ENCODE measurements at regions not wholly inside any gene's neighbourhood (a gene's known extent, or its start where the extent isn't known, plus 50 kb on each side); places are given as distances from the start of the nearest gene placed in this dataset.
"Not testable (repeated sequence)": the region's sequence is repeated elsewhere in the genome, so short reads cannot be mapped to it uniquely, and the experiment has no call there.

DNA sequence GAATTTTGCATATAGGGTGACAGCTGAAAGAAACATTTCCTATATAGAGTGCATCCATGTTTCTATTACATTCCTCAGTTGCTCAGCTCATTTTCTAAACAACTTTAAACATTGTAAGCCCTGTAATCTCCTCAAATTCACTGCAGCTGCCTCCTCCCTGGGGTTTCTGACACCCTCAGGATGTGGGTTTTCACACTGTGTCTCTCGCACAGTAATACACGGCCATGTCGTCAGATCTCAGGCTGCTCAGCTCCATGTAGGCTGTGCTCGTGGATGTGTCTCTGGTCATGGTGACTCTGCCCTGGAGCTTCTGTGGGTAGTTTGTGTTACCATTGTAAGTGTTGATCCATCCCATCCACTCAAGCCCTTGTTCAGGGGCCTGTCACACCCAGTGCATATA, 569.0 kb downstream of the GOLGA6L6 start:
- not testable (repeated sequence) for DNase-seq; H3K27me3 ChIP-seq (ENCODE audit: control insufficient read depth, insufficient read depth, low read length); H3K4me1 ChIP-seq (ENCODE audit: control insufficient read depth, insufficient read depth, low read length); H3K36me3 ChIP-seq (ENCODE audit: control insufficient read depth, insufficient read depth, low read length); H3K4me3 ChIP-seq (ENCODE audit: low read length); H3K27ac ChIP-seq (ENCODE audit: low read length); H3K9me3 ChIP-seq (ENCODE audit: control insufficient read depth, low read depth, low read length)
- WGBS (ENCODE audit: insufficient coverage, low lambda C conversion rate): no CpG with 5 or more reads among the region's 4 CpGs

GRCh38 chr15:19965574-19965973, 576.0 kb downstream of the GOLGA6L6 start:
- not testable (repeated sequence) for DNase-seq; H3K4me1 ChIP-seq (ENCODE audit: control insufficient read depth, insufficient read depth, low read length); H3K36me3 ChIP-seq (ENCODE audit: control insufficient read depth, insufficient read depth, low read length); H3K27ac ChIP-seq (ENCODE audit: low read length); H3K27me3 ChIP-seq (ENCODE audit: control insufficient read depth, insufficient read depth, low read length); H3K9me3 ChIP-seq (ENCODE audit: control insufficient read depth, low read depth, low read length); H3K4me3 ChIP-seq (ENCODE audit: low read length)

GRCh38 chr15:19964480-19964879, 577.1 kb downstream of the GOLGA6L6 start:
- not testable (repeated sequence) for H3K4me3 ChIP-seq (ENCODE audit: low read length); H3K27ac ChIP-seq (ENCODE audit: low read length); H3K27me3 ChIP-seq (ENCODE audit: control insufficient read depth, insufficient read depth, low read length); H3K4me1 ChIP-seq (ENCODE audit: control insufficient read depth, insufficient read depth, low read length); DNase-seq; H3K9me3 ChIP-seq (ENCODE audit: control insufficient read depth, low read depth, low read length); H3K36me3 ChIP-seq (ENCODE audit: control insufficient read depth, insufficient read depth, low read length)
- no CpG with 5 or more reads among the region's 1 CpG for WGBS (ENCODE audit: insufficient coverage, low lambda C conversion rate)

DNA sequence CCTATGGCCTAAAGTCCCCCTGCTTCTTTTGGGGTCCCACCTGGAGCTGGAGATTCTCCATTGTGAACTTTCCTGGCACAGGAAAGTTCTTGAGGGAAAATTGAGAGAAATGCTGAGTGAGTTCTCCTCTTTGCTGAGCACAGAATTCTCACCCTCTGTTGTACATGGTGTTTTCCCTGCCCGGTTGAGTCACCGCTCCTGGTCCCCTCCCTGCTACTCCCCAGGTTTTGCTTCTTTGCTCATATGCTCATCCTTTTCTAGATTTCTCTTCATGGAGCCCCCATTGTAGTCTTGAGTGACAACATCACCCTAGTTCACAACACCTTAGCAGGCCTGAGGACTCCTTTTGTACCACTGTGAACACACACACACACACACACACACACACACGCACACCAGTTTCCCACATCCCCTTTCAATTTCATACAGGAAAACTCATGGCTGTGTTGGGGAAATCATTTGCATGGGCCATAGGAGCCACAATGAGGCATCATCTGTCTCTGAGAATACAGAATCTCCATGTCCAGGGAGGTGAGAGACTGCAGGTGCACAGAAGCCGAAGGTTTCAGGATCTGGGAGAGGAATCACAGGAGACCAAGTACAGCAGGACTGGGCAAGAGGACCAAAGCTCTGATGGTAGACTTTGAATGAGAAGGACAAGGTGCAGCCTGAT, 585.3 kb downstream of the GOLGA6L6 start:
- no peak for DNase-seq
- H3K27me3 ChIP-seq (ENCODE audit: control insufficient read depth, insufficient read depth, low read length): no peaks in the 10 kb centered on the region
- 63% methylated on average over 2 of the region's 4 CpGs for WGBS (ENCODE audit: insufficient coverage, low lambda C conversion rate)
- peaks cover 3% of the 10 kb centered on the region for H3K9me3 ChIP-seq (ENCODE audit: control insufficient read depth, low read depth, low read length)
- H3K4me1 ChIP-seq (ENCODE audit: control insufficient read depth, insufficient read depth, low read length): no peaks in the 10 kb centered on the region
- H3K36me3 ChIP-seq (ENCODE audit: control insufficient read depth, insufficient read depth, low read length): no peaks in the 10 kb centered on the region
- H3K4me3 ChIP-seq (ENCODE audit: low read length): no peak overlapping the region
- no peak overlapping the region for H3K27ac ChIP-seq (ENCODE audit: low read length)

- Histone ChIP-seq H3K27ac (ENCODE audit: low read length) (no peak overlapping the region), H3K9me3 (ENCODE audit: control insufficient read depth, low read depth, low read length) (peaks cover 12% of the 10 kb centered on the region), H3K4me3 (ENCODE audit: low read length) (no peak overlapping the region), H3K36me3 (ENCODE audit: control insufficient read depth, insufficient read depth, low read length) (no peaks in the 10 kb centered on the region), H3K27me3 (ENCODE audit: control insufficient read depth, insufficient read depth, low read length) (no peaks in the 10 kb centered on the region), H3K4me1 (ENCODE audit: control insufficient read depth, insufficient read depth, low read length) (no peaks in the 10 kb centered on the region)
- DNase-seq: no peak
- WGBS (ENCODE audit: insufficient coverage, low lambda C conversion rate): 51% methylated on average over 4 of the region's 70 CpGs
Observed at GRCh38 chr15:19944261-19944888, 597.2 kb downstream of the GOLGA6L6 start.

DNA sequence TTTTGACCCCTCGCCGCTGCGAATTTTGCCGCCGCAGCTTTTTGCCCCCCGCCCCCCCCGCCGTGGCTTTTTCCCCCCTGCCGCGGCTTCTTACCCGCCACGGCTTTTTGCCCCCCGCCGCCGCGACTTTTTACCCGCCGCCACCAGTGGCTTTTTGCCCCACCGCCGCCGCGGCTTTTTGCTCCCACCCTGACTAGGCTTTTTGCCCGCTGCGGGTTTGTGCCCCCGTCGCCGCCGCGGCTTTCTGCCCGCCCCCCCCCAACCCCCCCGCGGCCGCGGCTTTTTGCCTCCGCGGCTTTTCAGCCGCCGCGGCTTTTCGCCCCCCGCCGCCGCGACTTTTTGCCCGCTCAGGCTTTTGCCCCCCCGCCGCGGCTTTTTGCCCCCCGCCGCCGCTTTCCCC, 598.1 kb downstream of the GOLGA6L6 start:
- Histone ChIP-seq H3K27ac (ENCODE audit: low read length) (no peak overlapping the region), H3K4me1 (ENCODE audit: control insufficient read depth, insufficient read depth, low read length) (no peaks in the 10 kb centered on the region), H3K36me3 (ENCODE audit: control insufficient read depth, insufficient read depth, low read length) (no peaks in the 10 kb centered on the region), H3K9me3 (ENCODE audit: control insufficient read depth, low read depth, low read length) (peaks cover 12% of the 10 kb centered on the region), H3K4me3 (ENCODE audit: low read length) (no peak overlapping the region), H3K27me3 (ENCODE audit: control insufficient read depth, insufficient read depth, low read length) (no peaks in the 10 kb centered on the region)
- WGBS (ENCODE audit: insufficient coverage, low lambda C conversion rate): no CpG with 5 or more reads among the region's 51 CpGs
- no peak for DNase-seq

DNA sequence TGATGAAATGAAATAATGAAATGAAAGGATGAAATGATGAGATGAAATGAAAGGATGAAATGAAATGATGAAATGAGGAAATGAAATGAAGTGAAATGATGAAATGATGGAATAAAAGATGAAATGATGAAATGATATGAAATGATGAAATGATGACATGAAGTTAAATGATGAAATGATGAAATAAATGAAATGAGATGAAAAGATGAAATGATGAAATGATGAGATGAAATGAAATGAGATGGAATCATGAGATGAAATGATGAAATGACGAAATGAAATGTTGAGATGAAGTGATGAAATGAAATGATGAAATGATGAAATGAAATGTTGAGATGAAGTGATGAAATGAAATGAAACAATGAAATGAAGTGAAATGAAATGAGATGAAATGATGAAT, 638.3 kb downstream of the GOLGA6L6 start:
- not testable (repeated sequence) for H3K27ac ChIP-seq (ENCODE audit: low read length); H3K4me1 ChIP-seq (ENCODE audit: control insufficient read depth, insufficient read depth, low read length); DNase-seq; H3K27me3 ChIP-seq (ENCODE audit: control insufficient read depth, insufficient read depth, low read length); H3K4me3 ChIP-seq (ENCODE audit: low read length); H3K36me3 ChIP-seq (ENCODE audit: control insufficient read depth, insufficient read depth, low read length)
- 40% methylated on average over 1 of the region's 1 CpG for WGBS (ENCODE audit: insufficient coverage, low lambda C conversion rate)
- peaks cover 11% of the 10 kb centered on the region for H3K9me3 ChIP-seq (ENCODE audit: control insufficient read depth, low read depth, low read length)

DNA sequence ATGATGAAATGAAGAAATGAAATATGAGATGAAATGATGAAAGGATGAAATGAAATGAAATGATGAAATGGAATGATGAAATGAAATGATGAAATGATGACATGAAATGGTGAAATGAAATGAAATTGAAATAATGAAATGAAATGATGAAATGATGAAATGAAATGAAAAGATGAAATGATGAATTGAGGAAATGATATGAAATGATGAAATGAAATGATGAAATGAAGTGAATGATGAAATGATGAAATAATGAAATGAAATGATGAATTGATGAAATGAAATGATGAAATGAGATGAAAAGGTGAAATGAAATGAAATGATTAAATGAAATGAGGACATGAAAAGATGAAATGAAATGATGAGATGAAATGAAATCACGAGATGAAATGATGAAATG, 639.2 kb downstream of the GOLGA6L6 start:
- H3K27ac ChIP-seq (ENCODE audit: low read length); H3K27me3 ChIP-seq (ENCODE audit: control insufficient read depth, insufficient read depth, low read length); DNase-seq; H3K4me1 ChIP-seq (ENCODE audit: control insufficient read depth, insufficient read depth, low read length); H3K36me3 ChIP-seq (ENCODE audit: control insufficient read depth, insufficient read depth, low read length); H3K4me3 ChIP-seq (ENCODE audit: low read length): not testable (repeated sequence)
- peaks cover 11% of the 10 kb centered on the region for H3K9me3 ChIP-seq (ENCODE audit: control insufficient read depth, low read depth, low read length)
- 69% methylated on average over 1 of the region's 1 CpG for WGBS (ENCODE audit: insufficient coverage, low lambda C conversion rate)

- peaks cover 11% of the 10 kb centered on the region for H3K9me3 ChIP-seq (ENCODE audit: control insufficient read depth, low read depth, low read length)
- not testable (repeated sequence) for DNase-seq; H3K4me3 ChIP-seq (ENCODE audit: low read length); H3K36me3 ChIP-seq (ENCODE audit: control insufficient read depth, insufficient read depth, low read length); H3K27me3 ChIP-seq (ENCODE audit: control insufficient read depth, insufficient read depth, low read length); H3K27ac ChIP-seq (ENCODE audit: low read length); H3K4me1 ChIP-seq (ENCODE audit: control insufficient read depth, insufficient read depth, low read length)
- WGBS (ENCODE audit: insufficient coverage, low lambda C conversion rate): no CpG with 5 or more reads among the region's 4 CpGs
Observed at GRCh38 chr15:19901414-19901813, 640.2 kb downstream of the GOLGA6L6 start.

DNA sequence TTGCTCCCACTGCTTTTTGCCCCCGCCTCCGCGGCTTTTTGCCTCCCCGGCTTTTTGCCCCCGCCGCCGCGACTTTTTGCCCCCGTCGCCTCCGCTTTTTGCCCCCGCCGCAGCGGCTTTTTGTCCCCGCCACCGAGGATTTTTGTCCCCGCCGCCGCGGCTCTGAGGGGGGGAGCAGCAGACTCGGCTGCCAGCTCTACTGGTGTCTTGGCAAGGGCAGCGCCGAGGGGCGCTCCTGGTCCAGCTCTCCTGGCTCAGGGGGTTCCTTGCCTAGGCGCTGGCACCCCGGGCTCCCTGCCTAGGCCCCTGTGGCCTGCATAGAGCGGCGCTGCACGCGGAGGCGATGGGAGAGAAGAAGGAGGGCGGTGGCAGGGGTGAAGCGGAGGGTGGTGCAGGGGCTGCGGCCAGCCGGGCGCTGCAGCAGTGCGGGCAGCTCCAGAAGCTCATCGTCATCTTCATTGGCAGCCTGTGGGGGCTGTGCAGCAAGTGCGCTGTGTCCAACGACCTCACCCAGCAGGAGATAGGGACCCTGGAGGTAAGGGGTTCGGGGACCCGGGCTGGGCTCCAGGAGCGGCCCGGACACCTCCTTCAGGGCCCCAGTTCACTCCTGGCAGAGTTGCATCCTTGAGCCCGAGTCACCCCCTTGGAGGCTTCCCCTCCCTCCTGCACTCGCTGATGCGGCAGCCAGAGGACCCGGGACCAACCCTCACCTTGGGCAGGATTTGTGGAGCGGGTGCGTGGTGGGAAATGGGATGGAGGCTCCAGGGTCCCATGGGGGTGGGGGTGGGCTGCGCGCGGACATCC, 642.4 kb downstream of the GOLGA6L6 start:
- H3K4me3 ChIP-seq (ENCODE audit: low read length): no peak overlapping the region
- no peaks in the 10 kb centered on the region for H3K4me1 ChIP-seq (ENCODE audit: control insufficient read depth, insufficient read depth, low read length)
- H3K9me3 ChIP-seq (ENCODE audit: control insufficient read depth, low read depth, low read length): peaks cover 11% of the 10 kb centered on the region
- whole genome bisulfite sequencing (ENCODE audit: insufficient coverage, low lambda C conversion rate): no CpG with 5 or more reads among the region's 53 CpGs
- H3K36me3 ChIP-seq (ENCODE audit: control insufficient read depth, insufficient read depth, low read length): no peaks in the 10 kb centered on the region
- H3K27me3 ChIP-seq (ENCODE audit: control insufficient read depth, insufficient read depth, low read length): no peaks in the 10 kb centered on the region
- DNase-seq: no peak
- no peak overlapping the region for H3K27ac ChIP-seq (ENCODE audit: low read length)

Data from large intestine (tissue), 3 donors.